HCEC 1CT (cell line): ENCODE measurements at regions not wholly inside any gene's neighbourhood (a gene's known extent, or its start where the extent isn't known, plus 50 kb on each side); places are given as distances from the start of the nearest gene placed in this dataset.
"Not testable (repeated sequence)": the region's sequence is repeated elsewhere in the genome, so short reads cannot be mapped to it uniquely, and the experiment has no call there.

Experiments used
- DNase-seq: peaks from one replicate; pipeline ENCODE4 v3.0.0-alpha.2; 2017

DNA sequence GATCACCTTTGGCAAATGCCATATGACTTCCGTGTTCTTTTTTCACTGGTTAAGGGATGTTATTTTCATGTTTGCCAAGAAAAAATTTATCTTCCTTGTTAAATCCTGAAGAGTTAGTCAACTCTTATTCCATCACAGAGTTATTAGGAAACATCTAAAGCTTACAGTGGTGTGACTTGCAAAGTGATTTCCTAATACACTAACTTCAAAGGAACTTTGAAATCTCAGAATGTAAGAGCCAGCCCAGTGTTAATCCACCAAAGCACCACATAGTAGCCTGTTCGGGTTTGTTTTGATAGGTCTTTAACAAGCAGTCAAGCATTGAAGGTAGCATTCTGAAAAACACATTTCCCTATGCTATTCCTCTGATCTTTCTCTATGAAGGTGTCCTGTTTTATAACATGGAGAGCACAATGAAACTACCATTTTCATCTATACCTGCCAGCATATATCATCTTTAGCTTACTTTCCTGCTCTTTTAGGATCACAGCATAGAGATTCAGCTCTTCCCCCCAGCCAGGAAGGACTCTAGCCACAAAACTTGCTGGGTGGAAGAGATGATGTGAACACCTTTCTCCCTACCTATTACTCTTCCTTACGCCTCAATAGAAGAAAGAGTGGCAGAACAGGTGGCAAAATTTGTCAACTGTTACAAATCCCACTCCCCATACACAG is 82.4 kb upstream of the MAGI3 start:
- DNase-seq: peak; percentile 53

DNA sequence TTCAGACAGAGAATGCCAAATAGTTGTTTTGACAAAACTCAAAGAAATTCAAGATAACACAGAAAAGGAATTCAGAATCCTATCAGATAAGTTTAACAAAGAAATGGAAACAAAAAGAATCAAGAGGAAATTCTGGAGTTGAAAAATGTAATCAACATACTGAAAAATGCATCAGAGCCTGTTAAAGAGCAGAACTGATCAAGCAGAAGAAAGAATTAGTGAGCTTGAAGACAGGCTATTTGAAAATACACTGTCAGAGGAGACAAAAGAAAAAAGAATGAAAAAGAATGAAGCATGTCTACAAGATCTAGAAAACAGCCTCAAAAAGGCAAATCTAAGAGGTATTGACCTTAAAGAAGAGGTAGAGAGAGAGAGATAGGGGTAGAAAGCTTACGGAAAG is 77.7 kb upstream of the MAGI3 start:
- not testable (repeated sequence) for DNase-seq

DNA sequence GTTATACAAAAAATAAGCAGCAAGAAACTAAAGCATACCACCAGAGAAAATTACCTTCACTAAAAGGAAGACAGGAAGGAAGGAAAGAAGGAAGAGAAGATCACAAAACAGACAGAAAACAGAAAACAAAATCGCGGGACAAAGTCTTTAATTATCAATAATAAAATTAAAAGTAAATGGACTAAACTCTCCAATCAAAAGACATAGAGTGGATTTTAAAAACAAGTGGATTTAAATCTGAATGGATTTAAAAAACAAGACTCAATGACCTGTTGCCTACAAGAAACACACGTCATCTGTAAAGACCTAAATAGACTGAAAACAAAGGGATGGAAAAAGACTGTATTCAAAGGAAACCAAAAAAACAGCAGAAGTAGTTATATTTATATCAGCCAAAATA is 75.7 kb upstream of the MAGI3 start:
- DNase-seq: no peak

DNA sequence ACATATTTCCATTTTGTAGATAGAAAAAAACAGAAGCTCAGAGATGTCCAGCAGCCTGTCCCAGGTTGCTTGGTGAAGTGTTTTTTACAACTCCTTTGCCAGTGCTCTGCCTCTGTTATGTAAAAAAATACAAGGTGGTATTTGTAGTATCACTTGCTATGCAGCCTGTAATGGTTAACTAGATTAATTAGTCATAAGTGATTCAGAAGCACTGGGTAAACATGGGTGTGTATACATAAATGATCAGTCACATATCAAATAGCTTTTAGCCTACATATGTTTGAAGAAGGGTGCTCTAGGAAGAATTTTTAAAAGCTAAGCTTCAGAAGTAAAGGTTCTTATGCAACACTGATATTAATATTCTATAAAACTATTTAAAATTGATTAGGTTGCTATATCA is 70.0 kb upstream of the MAGI3 start:
- DNase-seq: no peak

DNA sequence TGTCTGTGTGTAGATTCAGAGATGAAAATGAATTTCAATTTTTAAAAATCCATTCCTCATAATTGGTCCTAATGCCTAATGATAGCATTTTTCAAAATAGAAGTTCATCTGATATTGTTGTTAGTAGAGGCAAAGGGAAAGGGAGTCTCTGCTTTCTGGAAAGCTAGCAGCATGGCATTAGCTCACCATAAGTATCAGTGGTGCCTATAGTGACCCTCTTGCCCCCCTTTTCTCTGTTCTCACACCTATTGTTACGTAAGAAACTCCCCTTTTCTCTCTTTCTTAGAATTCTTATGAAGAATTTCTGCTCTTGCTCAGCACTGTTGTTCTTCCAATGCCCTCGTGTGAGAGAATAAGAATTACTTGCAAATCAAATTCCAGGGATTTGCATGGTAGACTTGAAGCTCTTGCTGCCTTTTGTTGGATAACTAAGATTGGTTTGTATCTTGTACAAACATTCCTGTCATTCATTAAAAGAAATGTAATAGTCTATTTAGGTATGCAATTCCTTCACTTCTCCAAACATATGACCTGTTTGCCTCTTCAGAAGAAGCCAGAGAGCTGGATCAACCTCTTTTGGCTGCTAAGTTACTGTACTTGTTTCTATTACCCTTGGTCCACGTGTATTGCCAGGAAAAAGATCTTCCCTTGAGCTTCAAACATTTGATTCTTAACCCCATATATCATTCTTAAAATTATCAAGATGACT is 69.2 kb upstream of the MAGI3 start:
- DNase-seq: no peak

DNA sequence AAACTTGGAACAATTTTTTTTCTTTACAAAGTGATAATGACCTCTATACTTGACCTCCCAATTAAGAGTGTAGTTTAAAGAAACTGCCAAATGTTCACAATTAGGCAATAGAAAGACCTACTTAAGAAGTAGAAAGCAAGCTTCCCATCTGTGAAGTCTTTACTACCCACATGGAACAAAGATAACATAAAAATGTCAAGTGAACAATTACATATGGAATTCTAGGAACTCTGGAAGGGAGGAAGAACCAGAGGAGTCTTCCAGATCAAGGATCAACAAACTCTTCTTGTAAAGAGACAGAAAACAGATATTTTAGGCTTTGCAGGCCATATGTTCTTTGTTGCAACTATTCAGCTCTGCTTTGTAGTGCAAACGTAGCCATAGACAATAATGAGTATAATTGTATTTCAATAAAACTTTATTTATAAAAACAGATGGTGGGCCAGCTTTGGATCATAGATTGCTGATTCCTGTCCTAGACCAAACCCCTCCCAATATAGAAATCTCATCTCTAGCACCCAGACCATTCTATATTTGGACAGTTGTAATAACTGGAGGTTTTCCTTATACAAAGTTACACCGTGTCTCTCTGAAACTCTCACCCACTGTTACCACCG is 68.4 kb upstream of the MAGI3 start:
- DNase-seq: no peak

DNA sequence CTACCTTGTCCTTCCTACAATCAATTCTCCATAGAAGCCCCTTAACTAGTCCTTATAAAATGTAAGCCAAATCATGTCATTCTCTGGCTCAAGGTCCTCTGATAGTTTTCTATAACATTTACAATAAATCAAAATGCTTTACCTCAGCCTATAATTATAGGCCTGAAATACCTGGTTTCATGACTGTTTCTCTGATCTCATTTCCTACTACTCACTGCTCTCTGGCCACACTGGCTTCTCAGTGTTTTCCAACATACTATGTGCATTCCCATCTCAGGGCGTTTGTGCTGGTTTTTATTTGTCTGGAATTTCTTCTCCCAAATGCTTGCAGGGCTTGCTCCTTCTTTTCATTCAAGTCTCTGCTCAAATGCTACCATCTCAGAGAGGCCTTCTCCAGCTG is 67.9 kb upstream of the MAGI3 start:
- no peak for DNase-seq

DNA sequence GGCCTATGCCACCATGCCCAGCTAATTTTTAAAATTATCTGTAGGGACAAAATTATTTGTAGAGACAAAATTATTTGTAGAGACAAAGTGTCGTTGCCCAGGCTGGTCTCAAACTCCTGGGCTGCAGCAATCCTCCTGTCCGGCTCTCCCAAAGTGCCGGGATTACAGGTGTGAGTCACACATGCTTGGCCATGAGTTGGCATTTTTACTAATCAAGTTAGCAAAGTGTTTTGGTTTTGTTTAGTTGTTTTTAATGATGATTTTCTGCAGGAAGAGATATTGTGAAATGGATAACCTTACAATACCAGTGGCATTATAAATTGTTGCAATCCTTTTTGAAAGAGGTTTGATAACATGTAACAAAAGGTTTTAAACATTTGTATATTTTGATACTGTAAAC is 65.3 kb upstream of the MAGI3 start:
- peak; percentile 7 for DNase-seq

DNA sequence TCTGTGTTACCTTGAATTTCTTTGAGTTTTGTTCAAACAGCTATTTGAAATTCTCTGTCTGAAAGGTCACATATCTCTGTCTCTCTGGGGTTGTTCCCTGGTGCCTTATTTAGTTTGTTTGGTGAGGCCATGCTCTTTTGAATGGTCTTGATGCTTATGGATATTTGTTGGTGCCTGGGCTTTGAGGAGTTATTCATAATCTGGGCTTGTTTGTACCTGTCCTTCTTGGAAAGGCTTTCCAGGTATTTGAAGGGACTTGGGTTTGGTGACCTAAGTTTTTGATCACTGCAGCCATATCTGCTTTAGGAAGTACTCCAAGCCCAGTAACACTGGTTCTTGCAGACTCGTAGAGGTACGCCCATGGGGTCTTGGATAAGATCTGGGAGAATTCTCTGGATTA is 63.3 kb upstream of the MAGI3 start:
- no peak for DNase-seq

DNA sequence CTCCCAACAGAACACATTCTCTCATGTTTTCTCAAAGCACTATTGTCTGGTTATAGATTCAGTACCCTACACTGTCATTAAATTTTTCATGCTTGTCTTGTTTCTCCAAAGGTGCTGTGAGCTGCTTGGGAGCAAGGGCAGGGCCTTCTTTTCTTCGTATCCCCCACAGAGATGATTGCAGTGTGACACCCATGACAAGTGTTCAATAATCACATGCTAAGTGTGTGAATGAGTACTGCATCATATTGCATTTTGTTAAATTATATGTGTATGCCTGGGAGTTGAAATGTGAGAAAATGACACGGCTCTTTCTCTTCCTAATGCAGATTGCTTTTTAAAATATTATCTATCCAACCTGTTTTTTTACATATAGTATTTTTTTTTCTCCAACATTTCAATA is 57.3 kb upstream of the MAGI3 start:
- no peak for DNase-seq

DNA sequence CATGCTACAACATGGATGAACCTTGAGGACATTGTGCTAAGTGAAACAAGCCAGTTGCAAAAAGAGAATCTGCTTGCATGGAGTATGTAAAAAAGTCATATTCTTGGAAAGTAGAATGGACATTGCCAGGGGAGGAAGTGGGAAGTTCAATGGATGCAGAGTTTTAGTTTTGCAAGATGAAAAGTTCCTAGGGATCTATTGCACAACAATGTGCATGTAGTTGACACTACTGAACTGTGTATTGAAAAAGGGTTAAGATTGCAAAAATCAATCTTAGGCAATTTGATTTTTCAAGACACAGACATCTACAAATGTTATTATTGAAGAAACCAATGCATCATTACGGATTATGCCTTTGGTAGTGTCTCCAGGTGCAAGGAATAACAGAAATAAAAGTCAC is 50.3 kb upstream of the MAGI3 start:
- no peak for DNase-seq
